ENCODE measurements at regions not wholly inside any gene's neighbourhood (a gene's known extent, or its start where the extent isn't known, plus 50 kb on each side); places are given as distances from the start of the nearest gene placed in this dataset.
A peak's percentile ranks its signal among the peaks of the same experiment; 100 is the strongest.

DNA sequence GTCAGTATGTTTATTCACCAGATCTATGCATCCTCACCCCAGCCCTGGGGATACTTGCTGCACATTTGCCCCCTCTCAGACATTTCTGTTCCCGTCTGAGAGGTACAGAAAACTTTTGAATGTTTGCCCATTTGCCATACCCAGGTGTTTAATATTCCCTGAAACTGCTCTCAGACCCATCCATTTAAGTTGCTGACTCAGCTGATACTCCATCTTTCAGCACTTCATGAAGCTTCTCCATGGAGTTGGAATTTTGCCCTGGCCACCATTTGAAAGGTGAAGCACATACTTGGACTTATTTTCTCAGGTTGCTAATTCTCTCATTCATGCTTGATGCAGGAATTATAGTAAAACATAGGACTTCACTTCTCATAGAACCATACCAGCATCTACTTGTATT lies 203.9 kb upstream of the OR13F1 start:
- Mint-ChIP-seq H3K27me3 (ENCODE audit: insufficient read depth, low read depth) (no peaks in the 10 kb centered on the region), H3K27ac (no peak overlapping the region), H3K4me3 (no peak overlapping the region), H3K36me3 (no peaks in the 10 kb centered on the region), H3K4me1 (no peaks in the 10 kb centered on the region), H3K9me3 (peaks cover 3% of the 10 kb centered on the region)
- no peak overlapping the region for H3K4me2 ChIP-seq
- no peak overlapping the region for H2AFZ ChIP-seq (replicated peaks)
- H3K4me1 ChIP-seq = no peaks in the 10 kb centered on the region
- no peaks in the 10 kb centered on the region for H4K20me1 ChIP-seq (ENCODE audit: low read depth)
- no peaks in the 10 kb centered on the region for H3K79me2 ChIP-seq (ENCODE audit: low read depth)
- no peaks in the 10 kb centered on the region for H3K36me3 ChIP-seq
- no peak overlapping the region for H3K4me3 ChIP-seq
- no peak for DNase-seq (ENCODE audit: low spot score)
- no peak overlapping the region for H3K27ac ChIP-seq
- no peaks in the 10 kb centered on the region for H3K27me3 ChIP-seq
- TF ChIP-seq, protein P1, sequence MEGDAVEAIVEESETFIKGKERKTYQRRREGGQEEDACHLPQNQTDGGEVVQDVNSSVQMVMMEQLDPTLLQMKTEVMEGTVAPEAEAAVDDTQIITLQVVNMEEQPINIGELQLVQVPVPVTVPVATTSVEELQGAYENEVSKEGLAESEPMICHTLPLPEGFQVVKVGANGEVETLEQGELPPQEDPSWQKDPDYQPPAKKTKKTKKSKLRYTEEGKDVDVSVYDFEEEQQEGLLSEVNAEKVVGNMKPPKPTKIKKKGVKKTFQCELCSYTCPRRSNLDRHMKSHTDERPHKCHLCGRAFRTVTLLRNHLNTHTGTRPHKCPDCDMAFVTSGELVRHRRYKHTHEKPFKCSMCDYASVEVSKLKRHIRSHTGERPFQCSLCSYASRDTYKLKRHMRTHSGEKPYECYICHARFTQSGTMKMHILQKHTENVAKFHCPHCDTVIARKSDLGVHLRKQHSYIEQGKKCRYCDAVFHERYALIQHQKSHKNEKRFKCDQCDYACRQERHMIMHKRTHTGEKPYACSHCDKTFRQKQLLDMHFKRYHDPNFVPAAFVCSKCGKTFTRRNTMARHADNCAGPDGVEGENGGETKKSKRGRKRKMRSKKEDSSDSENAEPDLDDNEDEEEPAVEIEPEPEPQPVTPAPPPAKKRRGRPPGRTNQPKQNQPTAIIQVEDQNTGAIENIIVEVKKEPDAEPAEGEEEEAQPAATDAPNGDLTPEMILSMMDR (IDR thresholded peaks at IDR 0.05) = no peak
- TF ChIP-seq EZH2 (IDR thresholded peaks at IDR 0.05) = no peak
- no peaks in the 10 kb centered on the region for H3K9me3 ChIP-seq (ENCODE audit: low read depth)
- H3F3A ChIP-seq (ENCODE audit: low read depth) = no peaks in the 10 kb centered on the region
- no peak overlapping the region for H3K9ac ChIP-seq

DNA sequence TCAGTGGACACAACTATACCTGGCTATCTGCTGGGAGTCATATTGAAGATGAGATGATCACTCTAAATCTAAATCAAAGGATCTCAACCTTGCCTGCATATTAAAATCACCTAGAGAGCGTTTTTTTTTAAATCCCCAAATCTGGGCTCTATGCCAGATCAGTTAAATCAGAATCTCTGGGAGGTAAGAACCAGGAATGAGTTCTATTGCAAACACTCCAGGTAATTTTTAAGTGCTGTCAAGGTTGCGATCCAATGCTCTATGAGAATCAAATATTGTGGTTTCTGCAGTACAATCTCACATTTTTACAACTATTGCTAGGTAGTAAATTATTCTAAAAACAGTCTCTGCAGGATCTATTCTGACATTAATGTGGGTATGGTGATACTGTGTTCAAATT lies 202.3 kb upstream of the OR13F1 start:
- no peak overlapping the region for H3K27ac ChIP-seq
- no peaks in the 10 kb centered on the region for H3F3A ChIP-seq (ENCODE audit: low read depth)
- H3K4me3 Mint-ChIP-seq = no peak overlapping the region
- no peaks in the 10 kb centered on the region for H3K27me3 Mint-ChIP-seq (ENCODE audit: insufficient read depth, low read depth)
- no peaks in the 10 kb centered on the region for H3K9me3 ChIP-seq (ENCODE audit: low read depth)
- no peak overlapping the region for H3K4me2 ChIP-seq
- TF ChIP-seq EZH2phosphoT487 (IDR thresholded peaks at IDR 0.05) = no peak
- TF ChIP-seq EZH2 (IDR thresholded peaks at IDR 0.05) = no peak
- TF ChIP-seq, protein P1 (IDR thresholded peaks at IDR 0.05) = no peak
- H3K9me3 Mint-ChIP-seq = peaks cover 3% of the 10 kb centered on the region
- H2AFZ ChIP-seq (replicated peaks) = no peak overlapping the region
- H4K20me1 ChIP-seq (ENCODE audit: low read depth) = no peaks in the 10 kb centered on the region
- H3K4me1 Mint-ChIP-seq = no peaks in the 10 kb centered on the region
- H3K36me3 ChIP-seq = no peaks in the 10 kb centered on the region
- no peaks in the 10 kb centered on the region for H3K27me3 ChIP-seq
- no peaks in the 10 kb centered on the region for H3K79me2 ChIP-seq (ENCODE audit: low read depth)
- no peak overlapping the region for H3K4me3 ChIP-seq
- no peaks in the 10 kb centered on the region for H3K36me3 Mint-ChIP-seq
- no peaks in the 10 kb centered on the region for H3K4me1 ChIP-seq
- no peak for DNase-seq (ENCODE audit: low spot score)
- no peak overlapping the region for H3K9ac ChIP-seq
- no peak overlapping the region for H3K27ac Mint-ChIP-seq

DNA sequence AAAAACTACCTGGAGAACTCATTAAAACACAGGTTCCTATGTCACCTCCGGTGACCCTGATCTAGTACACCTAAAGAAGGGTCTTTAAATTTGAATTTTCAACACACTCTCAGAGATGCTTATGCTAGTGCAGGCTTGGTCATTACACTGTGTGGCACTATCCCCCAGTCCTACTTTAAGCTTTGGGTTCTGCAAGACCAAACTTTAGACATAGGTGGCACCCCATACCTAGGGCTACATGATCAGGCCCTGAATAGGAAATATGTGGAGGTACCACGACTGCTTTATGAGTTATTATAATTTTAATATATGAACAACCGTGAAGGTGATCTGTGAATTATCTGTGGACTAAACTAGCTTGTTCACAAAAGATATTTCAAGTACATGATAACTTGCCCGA lies 201.3 kb upstream of the OR13F1 start:
- no peaks in the 10 kb centered on the region for H3K4me1 ChIP-seq
- DNase-seq (ENCODE audit: low spot score) = no peak
- TF ChIP-seq, protein P1 (IDR thresholded peaks at IDR 0.05) = no peak
- TF ChIP-seq EZH2 (IDR thresholded peaks at IDR 0.05) = no peak
- no peak for TF ChIP-seq EZH2phosphoT487 (IDR thresholded peaks at IDR 0.05)
- H3K9ac ChIP-seq = no peak overlapping the region
- Mint-ChIP-seq H3K36me3 (no peaks in the 10 kb centered on the region), H3K4me3 (no peak overlapping the region), H3K9me3 (peaks cover 3% of the 10 kb centered on the region), H3K27ac (no peak overlapping the region), H3K4me1 (no peaks in the 10 kb centered on the region), H3K27me3 (ENCODE audit: insufficient read depth, low read depth) (no peaks in the 10 kb centered on the region)
- H3K4me3 ChIP-seq = no peak overlapping the region
- H3K4me2 ChIP-seq = no peak overlapping the region
- no peaks in the 10 kb centered on the region for H4K20me1 ChIP-seq (ENCODE audit: low read depth)
- no peaks in the 10 kb centered on the region for H3K9me3 ChIP-seq (ENCODE audit: low read depth)
- H3K36me3 ChIP-seq = no peaks in the 10 kb centered on the region
- H2AFZ ChIP-seq (replicated peaks) = no peak overlapping the region
- no peaks in the 10 kb centered on the region for H3F3A ChIP-seq (ENCODE audit: low read depth)
- H3K27me3 ChIP-seq = no peaks in the 10 kb centered on the region
- no peaks in the 10 kb centered on the region for H3K79me2 ChIP-seq (ENCODE audit: low read depth)
- H3K27ac ChIP-seq = no peak overlapping the region

DNA sequence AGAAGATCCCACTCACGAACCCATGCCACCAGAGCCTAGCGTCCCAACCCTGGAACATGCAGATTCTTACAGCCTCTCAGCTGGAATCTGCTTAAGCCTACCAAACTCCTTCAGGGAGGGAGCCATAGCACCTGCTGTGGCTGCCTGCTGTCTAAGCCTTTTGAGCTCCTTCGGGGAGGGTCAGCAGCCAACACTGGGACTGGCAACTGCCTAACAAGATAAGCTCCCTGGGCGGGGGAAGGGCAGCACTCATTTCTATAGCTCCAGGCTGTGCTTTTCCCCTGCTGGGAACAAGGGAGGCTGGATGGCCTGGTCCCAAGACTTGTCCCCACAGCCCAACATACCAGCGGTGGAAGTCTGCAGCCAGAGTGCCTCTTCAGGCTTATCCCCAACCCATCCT lies 199.1 kb upstream of the OR13F1 start:
- Mint-ChIP-seq H3K27me3 (ENCODE audit: insufficient read depth, low read depth) (no peaks in the 10 kb centered on the region), H3K4me1 (no peaks in the 10 kb centered on the region), H3K4me3 (no peak overlapping the region), H3K27ac (no peak overlapping the region), H3K36me3 (no peaks in the 10 kb centered on the region), H3K9me3 (peaks cover 3% of the 10 kb centered on the region)
- Histone ChIP-seq H3K9me3 (ENCODE audit: low read depth) (no peaks in the 10 kb centered on the region), H4K20me1 (ENCODE audit: low read depth) (no peaks in the 10 kb centered on the region), H3K4me3 (no peak overlapping the region), H3F3A (ENCODE audit: low read depth) (no peaks in the 10 kb centered on the region), H3K9ac (no peak overlapping the region), H2AFZ (replicated peaks) (no peak overlapping the region), H3K27me3 (no peaks in the 10 kb centered on the region), H3K36me3 (no peaks in the 10 kb centered on the region), H3K4me2 (no peak overlapping the region), H3K4me1 (no peaks in the 10 kb centered on the region), H3K79me2 (ENCODE audit: low read depth) (no peaks in the 10 kb centered on the region), H3K27ac (no peak overlapping the region)
- TF ChIP-seq EZH2 (IDR thresholded peaks at IDR 0.05) (no peak), EZH2phosphoT487 (IDR thresholded peaks at IDR 0.05) (no peak)
- TF ChIP-seq, protein P1 (IDR thresholded peaks at IDR 0.05) = no peak
- peak; percentile 50 for DNase-seq (ENCODE audit: low spot score)
